H1 (cell line): ENCODE measurements at regions not wholly inside any gene's neighbourhood (a gene's known extent, or its start where the extent isn't known, plus 50 kb on each side); places are given as distances from the start of the nearest gene placed in this dataset.

Experiments used
- CTCF ChIA-PET: fragments of 300-600 bp; sonication (Branson Sonifier 250); formaldehyde crosslinking; loops from one replicate; lab custom pipeline; 2021; ENCODE audit not compliant: partially characterized antibody; lab: Charles Lee
- POLR2A ChIA-PET: fragments of 300-600 bp; sonication (Branson Sonifier 250); formaldehyde crosslinking; loops from one replicate; lab custom pipeline; 2021; ENCODE audit warnings: inconsistent platforms; ENCODE audit not compliant: partially characterized antibody; lab: Charles Lee
- DNase-seq, 2 experiments: peaks; one replicate each; pipeline versions ENCODE4 v3.0.0 to v3.0.0-alpha.2; 2010 to 2022; ENCODE audit warnings: low spot score in 2 of 2, low read depth in 1 of 2, mixed read lengths in 1 of 2
- FAIRE-seq: peaks from 2 replicates; lab custom pipeline; 2011; peaks lifted over from hg19 to GRCh38; lab: Jason Lieb, UNC
- H2AFZ ChIP-seq: 2 replicates; pipeline ENCODE4 v1.8.1; 2012; ENCODE audit warnings: low read length, inconsistent platforms
- H2AK5ac ChIP-seq: 2 replicates; pipeline ENCODE4 v1.6.1; 2013; ENCODE audit warnings: low read depth, low read length
- H2BK120ac ChIP-seq: replicated peaks from 2 replicates; pipeline ENCODE3; 2013; ENCODE audit warnings: low read depth, low read length, inconsistent platforms
- H2BK12ac ChIP-seq: 2 replicates; pipeline ENCODE4 v1.6.1; 2013; ENCODE audit warnings: low read depth, low read length
- H2BK15ac ChIP-seq: 2 replicates; pipeline ENCODE4 v1.6.1; 2013; ENCODE audit warnings: low read length
- H2BK20ac ChIP-seq: 2 replicates; pipeline ENCODE4 v1.6.1; 2013; ENCODE audit warnings: low read length
- H2BK5ac ChIP-seq: 2 replicates; pipeline ENCODE4 v1.6.1; 2013; ENCODE audit warnings: low read depth, low read length
- H3K14ac ChIP-seq: 2 replicates; pipeline ENCODE4 v1.6.1; 2013; ENCODE audit warnings: inconsistent platforms; ENCODE audit not compliant: insufficient read length
- H3K18ac ChIP-seq: 2 replicates; pipeline ENCODE4 v1.6.1; 2013; ENCODE audit warnings: low read length; ENCODE audit errors: extremely low read depth
- H3K23ac ChIP-seq: 2 replicates; pipeline ENCODE4 v1.6.1; 2013; ENCODE audit warnings: inconsistent platforms; ENCODE audit not compliant: insufficient read length
- H3K23me2 ChIP-seq: 2 replicates; pipeline ENCODE4 v1.6.1; 2013; ENCODE audit warnings: low read depth, low read length
- H3K27ac ChIP-seq: 2 replicates; pipeline ENCODE4 v1.6.1; 2011; ENCODE audit warnings: low read depth, low read length, inconsistent platforms
- H3K27me3 ChIP-seq, 4 experiments: replicated peaks in 1 of 4; 1 replicate in 1 of 4; 2 replicates in 3 of 4; pipeline versions ENCODE4 v1.6.1 to v1.8.1; 2011 to 2013; ENCODE audit warnings: low read length in 3 of 4, mild to moderate bottlenecking in 3 of 4, inconsistent platforms in 2 of 4, mixed read lengths in 2 of 4, moderate library complexity in 1 of 4; ENCODE audit not compliant: control insufficient read depth in 3 of 4, insufficient read depth in 3 of 4; ENCODE audit errors: extremely low read depth in 1 of 4
- H3K36me3 ChIP-seq, 4 experiments: 2 replicates each; pipeline versions ENCODE4 v1.6.1 to v1.8.1; 2011 to 2013; ENCODE audit warnings: mild to moderate bottlenecking in 4 of 4, low read length in 3 of 4, moderate library complexity in 2 of 4, control low read depth in 1 of 4, inconsistent platforms in 1 of 4; ENCODE audit not compliant: insufficient read depth in 4 of 4, control insufficient read depth in 2 of 4
- H3K4ac ChIP-seq: replicated peaks from 2 replicates; pipeline ENCODE3; 2013; ENCODE audit warnings: low read length, low read depth, mixed read lengths, inconsistent platforms; ENCODE audit not compliant: insufficient read length
- H3K4me1 ChIP-seq, 4 experiments: replicated peaks in 1 of 4; 1 replicate in 1 of 4; 2 replicates in 3 of 4; pipeline versions ENCODE4 v1.6.1 to v1.8.1; 2011 to 2013; ENCODE audit warnings: low read length in 3 of 4, inconsistent platforms in 2 of 4, mixed read lengths in 1 of 4; ENCODE audit not compliant: insufficient read depth in 4 of 4, control insufficient read depth in 3 of 4
- H3K4me2 ChIP-seq, 2 experiments: 2 replicates each; pipeline versions ENCODE4 v1.6.1 to v1.8.1; 2011 to 2013; ENCODE audit warnings: low read depth in 2 of 2, low read length in 2 of 2, control low read depth in 1 of 2, inconsistent platforms in 1 of 2, mild to moderate bottlenecking in 1 of 2; ENCODE audit not compliant: insufficient read depth in 1 of 2
- H3K4me3 ChIP-seq, 4 experiments: fragments of 200-600, 300-600 bp in 1 of 4; sonication (generic), shearing (Covaris generic), sonication (Bioruptor Twin) in 1 of 4; 2 replicates each; pipeline versions ENCODE4 v1.5.1 to v1.8.1; 2011 to 2016; ENCODE audit warnings: low read length in 4 of 4, low read depth in 3 of 4, control low read depth in 2 of 4, inconsistent platforms in 2 of 4, mild to moderate bottlenecking in 2 of 4, mixed read lengths in 1 of 4, moderate library complexity in 1 of 4; ENCODE audit not compliant: insufficient read depth in 2 of 4; ENCODE audit errors: extremely low read depth in 1 of 4
- H3K56ac ChIP-seq: replicated peaks from 2 replicates; pipeline ENCODE3; 2013; ENCODE audit warnings: low read depth, mild to moderate bottlenecking, mixed read lengths, low read length, inconsistent platforms; ENCODE audit not compliant: insufficient read length
- H3K79me1 ChIP-seq: 2 replicates; pipeline ENCODE4 v1.6.1; 2013; ENCODE audit warnings: low read depth, low read length, control low read depth
- H3K79me2 ChIP-seq, 2 experiments: 2 replicates each; pipeline versions ENCODE4 v1.6.1 to v1.8.1; 2012 to 2013; ENCODE audit warnings: low read length in 2 of 2, mild to moderate bottlenecking in 2 of 2, inconsistent platforms in 1 of 2; ENCODE audit not compliant: insufficient read depth in 2 of 2, control insufficient read depth in 1 of 2
- H3K9ac ChIP-seq, 4 experiments: replicated peaks in 1 of 4; 1 replicate in 1 of 4; 2 replicates in 3 of 4; pipeline versions ENCODE4 v1.6.1 to v1.8.1; 2011 to 2013; ENCODE audit warnings: low read depth in 3 of 4, low read length in 3 of 4, control low read depth in 2 of 4, mild to moderate bottlenecking in 2 of 4, moderate library complexity in 2 of 4, inconsistent platforms in 1 of 4; ENCODE audit errors: extremely low read depth in 1 of 4
- H3K9me3 ChIP-seq, 2 experiments: 2 replicates each; pipeline versions ENCODE4 v1.6.1 to v1.8.1; 2012 to 2013; ENCODE audit warnings: mild to moderate bottlenecking in 2 of 2, moderate library complexity in 2 of 2, control low read depth in 1 of 2, inconsistent platforms in 1 of 2, low read depth in 1 of 2, low read length in 1 of 2, mixed read lengths in 1 of 2; ENCODE audit not compliant: insufficient read depth in 2 of 2
- H4K20me1 ChIP-seq, 2 experiments: replicated peaks in 1 of 2; 2 replicates each; pipeline versions ENCODE3 to v1.8.1; 2011 to 2013; ENCODE audit warnings: inconsistent platforms in 2 of 2, low read length in 2 of 2, mild to moderate bottlenecking in 1 of 2; ENCODE audit not compliant: insufficient read depth in 2 of 2, control insufficient read depth in 1 of 2
- H4K5ac ChIP-seq: 2 replicates; pipeline ENCODE4 v1.6.1; 2013; ENCODE audit warnings: low read length, low read depth, mixed read lengths, inconsistent platforms; ENCODE audit not compliant: insufficient read length
- H4K8ac ChIP-seq: 2 replicates; pipeline ENCODE4 v1.8.0; 2013; ENCODE audit warnings: mild to moderate bottlenecking, moderate library complexity, low read length, inconsistent platforms; ENCODE audit not compliant: insufficient read depth; ENCODE audit errors: extremely low read depth
- H4K91ac ChIP-seq: replicated peaks from 2 replicates; pipeline ENCODE3; 2013; ENCODE audit warnings: low read length, mixed read lengths, inconsistent platforms; ENCODE audit not compliant: insufficient read length
- CBX8 ChIP-seq: fragments of 300-800, 300-1000 bp; sonication (generic); IDR thresholded peaks from 2 replicates; pipeline ENCODE4 v1.7.1; 2016; ENCODE audit warnings: low read depth, low read length, borderline replicate concordance
- WGBS, 2 experiments: shearing (Covaris generic) in 1 of 2; methylation state at CpG; one replicate each; pipeline versions ENCODE4 v1.1.6 to v1.1.7; 2013 to 2015; ENCODE audit warnings: low lambda C conversion rate in 2 of 2, mixed read lengths in 2 of 2, inconsistent platforms in 1 of 2, low coverage in 1 of 2, missing lambda C conversion rate in 1 of 2; ENCODE audit not compliant: insufficient replicate concordance in 2 of 2, insufficient coverage in 1 of 2, insufficient read length in 1 of 2; ENCODE audit errors: extremely low coverage in 1 of 2, missing lambda C conversion rate in 1 of 2; 5-methylcytosine and 5-hydroxymethylcytosine counted together

DNA sequence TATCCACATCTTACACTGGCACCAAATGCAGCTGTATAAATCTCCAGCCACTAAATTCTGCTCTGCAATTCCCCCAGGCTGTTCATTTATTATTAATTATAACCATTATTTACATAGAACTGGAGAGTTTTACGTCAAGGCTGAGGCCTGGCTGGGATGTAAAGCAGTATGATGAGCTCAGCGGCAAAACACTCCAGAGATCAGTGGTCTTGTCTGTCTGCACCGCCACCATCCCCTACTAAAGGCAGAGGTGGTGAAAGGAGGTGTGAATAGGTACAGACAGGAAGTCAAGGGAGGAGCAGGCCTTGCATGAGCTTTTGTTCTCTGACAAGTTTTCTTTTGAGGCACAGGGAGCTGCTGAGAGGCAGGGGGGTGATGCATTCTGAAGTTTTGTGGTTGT, 159.9 kb upstream of the PCSK2 start:
- Histone ChIP-seq H3K23me2 (no peaks in the 10 kb centered on the region), H2BK15ac (no peak overlapping the region), H4K20me1 (no peaks in the 10 kb centered on the region), H3K56ac (no peak overlapping the region), H3K27ac (no peak overlapping the region), H4K91ac (no peak overlapping the region), H3K14ac (no peak overlapping the region), H3K4me1 (no peaks in the 10 kb centered on the region), H2BK12ac (no peak overlapping the region), H3K4ac (no peak overlapping the region), H3K36me3 (no peaks in the 10 kb centered on the region), H3K79me1 (no peaks in the 10 kb centered on the region), H3K4me3 (no peak overlapping the region), H3K79me2 (no peaks in the 10 kb centered on the region), H2BK120ac (no peak overlapping the region), H3K9ac (no peak overlapping the region), H2AFZ (no peak overlapping the region; the same call in 1 of the 2 replicates), H4K5ac (no peak overlapping the region), H3K23ac (no peak overlapping the region), H3K9me3 (no peaks in the 10 kb centered on the region), H2BK5ac (no peak overlapping the region), H3K27me3 (no peaks in the 10 kb centered on the region), H2AK5ac (no peak overlapping the region), H3K4me2 (no peak overlapping the region), H3K18ac (no peak overlapping the region), H4K8ac (no peak overlapping the region), H2BK20ac (no peak overlapping the region)
- no peak for TF ChIP-seq CBX8
- ChIA-PET CTCF (interaction anchor here (0.8 kb wide), 1 partner anchor 9 kb away, joined by 3 read pairs; no protein-coding TSS in a partner anchor), POLR2A (no interaction called here)
- no peak for DNase-seq
- no peak for FAIRE-seq
- 86% methylated on average over 3 of the region's 3 CpGs; no CpG with 5 or more reads in 1 of the 2 experiments for WGBS, 2 experiments
